ENCODE measurements at regions not wholly inside any gene's neighbourhood (a gene's known extent, or its start where the extent isn't known, plus 50 kb on each side); places are given as distances from the start of the nearest gene placed in this dataset.
A peak's percentile ranks its signal among the peaks of the same experiment; 100 is the strongest.
"Not testable (repeated sequence)": the region's sequence is repeated elsewhere in the genome, so short reads cannot be mapped to it uniquely, and the experiment has no call there.

GRCh38 chr18:56487801-56488200 lies 150.6 kb downstream of the TXNL1 start:
- DNase-seq = no peak

- no peak for DNase-seq
Measured at GRCh38 chr18:56483386-56483785, 155.0 kb downstream of the TXNL1 start.

- DNase-seq = not testable (repeated sequence)
Measured at GRCh38 chr18:56482813-56483212, 155.6 kb downstream of the TXNL1 start.

GRCh38 chr18:56481751-56482150 lies 156.6 kb downstream of the TXNL1 start:
- peak in 1 of 2 experiments; percentile 12 for DNase-seq

GRCh38 chr18:56479841-56480240 lies 158.6 kb downstream of the TXNL1 start:
- DNase-seq = no peak

GRCh38 chr18:56475250-56475649 lies 163.1 kb downstream of the TXNL1 start:
- no peak for DNase-seq

- DNase-seq = no peak
Measured at GRCh38 chr18:56473400-56474024, 164.9 kb downstream of the TXNL1 start.

GRCh38 chr18:56470406-56471351 lies 167.7 kb downstream of the TXNL1 start:
- no peak for DNase-seq

GRCh38 chr18:56469582-56469981 lies 168.8 kb downstream of the TXNL1 start:
- no peak for DNase-seq

GRCh38 chr18:56468396-56468795 lies 170.0 kb downstream of the TXNL1 start:
- DNase-seq = no peak

- DNase-seq = peak in 1 of 2 experiments; percentile 9
Measured at GRCh38 chr18:56462276-56462675, 176.1 kb downstream of the TXNL1 start.

- no peak for DNase-seq
Measured at GRCh38 chr18:56461151-56461550, 177.2 kb downstream of the TXNL1 start.

- DNase-seq = no peak
Measured at GRCh38 chr18:56460581-56460980, 177.8 kb downstream of the TXNL1 start.

GRCh38 chr18:56458770-56459712 lies 179.4 kb downstream of the TXNL1 start:
- no peak for DNase-seq

- DNase-seq = no peak
Measured at GRCh38 chr18:56455874-56456273, 182.5 kb downstream of the TXNL1 start.

- DNase-seq = no peak
Measured at GRCh38 chr18:56455141-56455540, 183.3 kb downstream of the TXNL1 start.

- no peak for DNase-seq
Measured at GRCh38 chr18:56453631-56454030, 184.8 kb downstream of the TXNL1 start.

GRCh38 chr18:56451188-56451587 lies 187.2 kb downstream of the TXNL1 start:
- no peak for DNase-seq

GRCh38 chr18:56448751-56449150 lies 189.6 kb downstream of the TXNL1 start:
- DNase-seq = no peak

- no peak for DNase-seq
Measured at GRCh38 chr18:56445422-56445821, 193.0 kb downstream of the TXNL1 start.

GRCh38 chr18:56444201-56444600 lies 194.2 kb downstream of the TXNL1 start:
- DNase-seq = no peak

- DNase-seq = no peak
Measured at GRCh38 chr18:56443166-56443907, 195.1 kb downstream of the TXNL1 start.

All from NCI-H446 (cell line).